ENCODE measurements at regions not wholly inside any gene's neighbourhood (a gene's known extent, or its start where the extent isn't known, plus 50 kb on each side); places are given as distances from the start of the nearest gene placed in this dataset.

DNA sequence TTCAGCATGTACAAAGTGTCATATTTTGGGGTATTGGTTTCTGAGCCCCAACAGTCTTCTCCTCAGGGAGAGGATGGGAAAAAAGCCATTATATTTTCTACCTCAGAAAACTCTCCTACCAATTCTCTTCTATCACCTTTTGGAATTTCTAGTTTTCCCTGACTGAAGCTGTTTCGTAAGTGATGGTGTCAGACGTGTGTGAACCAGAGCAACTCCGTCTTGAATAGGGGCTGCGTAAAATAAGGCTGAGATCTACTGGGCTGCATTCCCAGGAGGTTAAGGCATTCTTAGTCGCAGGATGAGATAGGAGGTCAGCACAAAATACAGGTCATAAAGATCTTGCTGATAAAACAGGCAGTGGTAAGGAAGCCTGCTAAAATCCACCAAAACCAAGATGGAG lies 197.3 kb upstream of the C9orf72 start:
- Histone ChIP-seq H3K79me2 (ENCODE audit: control insufficient read depth, insufficient read depth, low read length) (no peaks in the 10 kb centered on the region), H3K9ac (ENCODE audit: control insufficient read depth, extremely low read depth, insufficient read depth, low read length) (no peak overlapping the region), H3K27me3 (ENCODE audit: control insufficient read depth, extremely low read depth, insufficient read depth, low read length) (no peaks in the 10 kb centered on the region), H3K27ac (ENCODE audit: control insufficient read depth, insufficient read depth, low read length) (peak overlapping the region; percentile 87), H3K4me3 (ENCODE audit: control insufficient read depth in 2 of 3, extremely low read depth in 1 of 3, insufficient read depth in 2 of 3, low read depth in 1 of 3, low read length in 3 of 3) (no peak overlapping the region), H3K9me1 (ENCODE audit: control insufficient read depth, extremely low read depth, insufficient read depth, low read length) (no peaks in the 10 kb centered on the region), H3K4me2 (ENCODE audit: control insufficient read depth, extremely low read depth, insufficient read depth, low read depth, low read length) (no peak overlapping the region), H3K36me3 (ENCODE audit: control insufficient read depth in 2 of 2, extremely low read depth in 1 of 2, insufficient read depth in 2 of 2, low read length in 2 of 2) (no peaks in the 10 kb centered on the region), H3K9me3 (ENCODE audit: control insufficient read depth, low read depth, low read length) (no peaks in the 10 kb centered on the region), H2AFZ (ENCODE audit: control insufficient read depth, low read length) (no peak overlapping the region), H3K4me1 (ENCODE audit: control insufficient read depth, extremely low read depth, insufficient read depth, low read length) (peaks cover 27% of the 10 kb centered on the region), H4K20me1 (ENCODE audit: control insufficient read depth, extremely low read depth, insufficient read depth, low read length) (no peaks in the 10 kb centered on the region)
- dilution Hi-C loops (cut with MboI; ENCODE audit: extremely low pct_ligation_motif_present, low sequenced_read_pairs), result no loop called here
- DNase-seq (ENCODE audit: low read depth, low spot score), result no peak
- TF ChIP-seq EZH2 (IDR thresholded peaks at IDR 0.05; ENCODE audit: low read length), result no peak
- TF ChIP-seq, protein P1, sequence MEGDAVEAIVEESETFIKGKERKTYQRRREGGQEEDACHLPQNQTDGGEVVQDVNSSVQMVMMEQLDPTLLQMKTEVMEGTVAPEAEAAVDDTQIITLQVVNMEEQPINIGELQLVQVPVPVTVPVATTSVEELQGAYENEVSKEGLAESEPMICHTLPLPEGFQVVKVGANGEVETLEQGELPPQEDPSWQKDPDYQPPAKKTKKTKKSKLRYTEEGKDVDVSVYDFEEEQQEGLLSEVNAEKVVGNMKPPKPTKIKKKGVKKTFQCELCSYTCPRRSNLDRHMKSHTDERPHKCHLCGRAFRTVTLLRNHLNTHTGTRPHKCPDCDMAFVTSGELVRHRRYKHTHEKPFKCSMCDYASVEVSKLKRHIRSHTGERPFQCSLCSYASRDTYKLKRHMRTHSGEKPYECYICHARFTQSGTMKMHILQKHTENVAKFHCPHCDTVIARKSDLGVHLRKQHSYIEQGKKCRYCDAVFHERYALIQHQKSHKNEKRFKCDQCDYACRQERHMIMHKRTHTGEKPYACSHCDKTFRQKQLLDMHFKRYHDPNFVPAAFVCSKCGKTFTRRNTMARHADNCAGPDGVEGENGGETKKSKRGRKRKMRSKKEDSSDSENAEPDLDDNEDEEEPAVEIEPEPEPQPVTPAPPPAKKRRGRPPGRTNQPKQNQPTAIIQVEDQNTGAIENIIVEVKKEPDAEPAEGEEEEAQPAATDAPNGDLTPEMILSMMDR (optimal IDR thresholded peaks at IDR 0.05 in 1 of 3, IDR thresholded peaks at IDR 0.05 in 1 of 3, conservative IDR thresholded peaks at IDR 0.05 in 1 of 3; ENCODE audit: extremely low read depth in 1 of 3, insufficient read depth in 2 of 3, low read length in 3 of 3), result no peak
- FAIRE-seq, result no peak

GRCh38 chr9:27771803-27772545 lies 198.7 kb upstream of the C9orf72 start:
- Histone ChIP-seq H3K27ac (ENCODE audit: control insufficient read depth, insufficient read depth, low read length) (peak overlapping the region; percentile 87), H3K36me3 (ENCODE audit: control insufficient read depth in 2 of 2, extremely low read depth in 1 of 2, insufficient read depth in 2 of 2, low read length in 2 of 2) (no peaks in the 10 kb centered on the region), H3K4me3 (ENCODE audit: control insufficient read depth in 2 of 3, extremely low read depth in 1 of 3, insufficient read depth in 2 of 3, low read depth in 1 of 3, low read length in 3 of 3) (no peak overlapping the region), H3K9ac (ENCODE audit: control insufficient read depth, extremely low read depth, insufficient read depth, low read length) (peak overlapping the region; percentile 24), H2AFZ (ENCODE audit: control insufficient read depth, low read length) (peak overlapping the region; percentile 50), H3K4me1 (ENCODE audit: control insufficient read depth, extremely low read depth, insufficient read depth, low read length) (peaks cover 20% of the 10 kb centered on the region), H4K20me1 (ENCODE audit: control insufficient read depth, extremely low read depth, insufficient read depth, low read length) (no peaks in the 10 kb centered on the region), H3K9me3 (ENCODE audit: control insufficient read depth, low read depth, low read length) (no peaks in the 10 kb centered on the region), H3K9me1 (ENCODE audit: control insufficient read depth, extremely low read depth, insufficient read depth, low read length) (no peaks in the 10 kb centered on the region), H3K4me2 (ENCODE audit: control insufficient read depth, extremely low read depth, insufficient read depth, low read depth, low read length) (peak overlapping the region; percentile 53), H3K79me2 (ENCODE audit: control insufficient read depth, insufficient read depth, low read length) (no peaks in the 10 kb centered on the region), H3K27me3 (ENCODE audit: control insufficient read depth, extremely low read depth, insufficient read depth, low read length) (no peaks in the 10 kb centered on the region)
- dilution Hi-C loops (cut with MboI; ENCODE audit: extremely low pct_ligation_motif_present, low sequenced_read_pairs), result no loop called here
- DNase-seq (ENCODE audit: low read depth, low spot score) (no peak), FAIRE-seq (peak; percentile 76)
- no peak for TF ChIP-seq EZH2 (IDR thresholded peaks at IDR 0.05; ENCODE audit: low read length)
- TF ChIP-seq, protein P1 (optimal IDR thresholded peaks at IDR 0.05 in 1 of 3, IDR thresholded peaks at IDR 0.05 in 1 of 3, conservative IDR thresholded peaks at IDR 0.05 in 1 of 3; ENCODE audit: extremely low read depth in 1 of 3, insufficient read depth in 2 of 3, low read length in 3 of 3), result no peak

All from keratinocyte (primary cell).